Hematopoietic multipotent progenitor cell (in vitro differentiated cells): ENCODE measurements at regions not wholly inside any gene's neighbourhood (a gene's known extent, or its start where the extent isn't known, plus 50 kb on each side); places are given as distances from the start of the nearest gene placed in this dataset.

Experiments
- DNase-seq, 3 donors: peaks; one replicate each; pipeline ENCODE4 v3.0.0-alpha.2; 2011 to 2015; ENCODE audit warnings: low read depth in 2 of 3, low spot score in 2 of 3

DNA sequence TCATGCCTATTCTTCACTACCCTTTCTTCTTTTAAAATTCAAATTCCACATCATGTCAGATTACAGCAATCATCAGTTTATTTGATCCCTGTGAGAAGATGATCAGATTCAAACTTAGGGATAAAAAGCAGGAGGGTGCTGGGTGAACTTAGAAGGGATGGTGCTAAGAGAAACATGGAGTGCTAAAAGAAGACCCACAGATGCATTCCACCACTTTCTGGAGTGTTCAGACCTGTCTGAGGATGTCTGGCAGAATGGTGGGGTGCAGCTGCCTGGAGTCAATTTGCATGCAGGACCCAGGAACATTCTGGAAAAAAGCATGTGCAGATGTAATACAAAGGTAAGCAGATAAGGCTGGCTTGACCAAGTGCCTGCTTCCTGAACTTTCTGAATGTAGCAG is 372.9 kb upstream of the RUNX1 start:
- no peak for DNase-seq

DNA sequence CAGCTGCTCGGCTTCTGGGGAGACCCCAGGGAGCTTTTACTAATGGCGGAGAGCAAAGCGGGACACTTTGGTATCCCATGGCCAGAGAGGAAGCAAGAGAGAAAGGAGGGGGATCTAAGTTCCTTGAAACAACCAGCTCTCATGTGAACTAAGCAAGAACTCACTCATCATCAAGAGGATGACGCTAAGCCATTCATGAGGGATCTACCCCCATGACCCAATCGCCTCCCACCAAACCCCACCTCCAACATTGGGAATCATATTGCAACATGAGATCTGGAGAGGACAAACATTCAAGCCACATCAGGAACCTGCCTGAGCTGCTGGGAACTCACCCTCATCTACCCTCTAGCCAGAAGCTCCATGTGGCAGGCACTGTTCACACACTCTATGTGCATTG is 372.1 kb upstream of the RUNX1 start:
- no peak for DNase-seq

DNA sequence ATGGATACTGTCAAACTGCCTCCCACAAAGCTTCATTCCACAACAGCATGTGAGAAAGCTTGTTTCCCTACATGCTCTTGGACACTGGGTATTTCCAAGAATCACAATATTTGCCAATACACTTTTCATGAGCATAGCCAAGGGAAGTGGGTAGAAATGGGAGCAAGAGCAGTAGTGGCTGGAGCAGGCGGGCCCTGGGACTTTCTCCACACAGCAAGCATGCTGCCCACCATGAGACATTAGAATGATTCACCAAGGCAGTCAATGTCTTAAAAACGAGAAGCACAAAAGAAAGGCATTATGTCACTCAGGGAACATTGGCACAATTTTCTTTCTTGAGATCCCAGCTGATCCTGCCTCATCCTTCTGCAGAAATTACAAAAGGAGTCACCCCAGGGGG is 371.6 kb upstream of the RUNX1 start:
- DNase-seq: no peak

DNA sequence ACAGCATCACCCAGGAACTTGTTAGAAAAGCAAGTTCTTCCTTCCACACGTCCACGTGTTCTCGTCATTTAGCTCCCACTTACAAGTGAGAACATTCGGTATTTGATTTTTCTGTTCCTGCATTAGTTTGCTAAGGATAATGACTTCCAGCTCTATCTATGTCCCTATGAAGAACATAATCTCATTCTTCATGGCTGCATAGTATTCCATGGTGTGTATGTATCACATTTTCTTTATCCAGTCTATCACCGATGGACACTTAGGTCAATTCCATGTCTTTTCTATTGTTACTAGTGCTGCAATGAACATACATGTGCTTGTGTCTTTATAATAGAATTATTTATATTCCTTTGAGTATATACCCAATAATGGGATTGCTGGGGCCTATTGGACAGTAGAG is 368.7 kb upstream of the RUNX1 start:
- DNase-seq: no peak

DNA sequence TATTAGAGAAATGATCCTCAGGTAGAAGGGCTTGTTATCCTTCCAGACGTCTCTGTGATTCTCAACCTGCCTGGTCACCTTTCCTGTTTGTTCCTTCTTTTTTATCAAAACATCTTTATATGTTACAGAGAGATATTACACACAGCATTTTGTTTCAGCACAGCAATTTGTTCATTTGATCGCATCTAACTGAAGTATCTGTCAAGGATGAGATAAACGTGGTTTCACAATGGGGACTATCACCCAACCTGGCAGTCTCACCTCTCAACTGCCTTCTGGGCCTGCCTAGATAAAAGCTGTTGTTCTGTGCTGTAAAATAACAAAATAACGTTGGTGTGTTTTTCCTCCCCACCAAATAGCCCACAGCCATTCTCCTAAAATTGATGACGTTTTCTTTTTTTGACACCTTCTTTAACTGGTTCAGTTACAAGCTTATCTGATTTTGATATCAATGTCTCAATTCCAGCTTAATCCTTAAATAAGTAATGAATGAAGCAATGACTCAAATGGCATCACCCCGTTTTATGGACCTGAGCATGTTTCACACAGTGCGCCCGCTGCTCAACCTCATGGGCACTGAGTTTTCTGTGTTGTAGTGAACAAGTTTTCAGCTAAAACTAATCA is 367.9 kb upstream of the RUNX1 start:
- DNase-seq: no peak

DNA sequence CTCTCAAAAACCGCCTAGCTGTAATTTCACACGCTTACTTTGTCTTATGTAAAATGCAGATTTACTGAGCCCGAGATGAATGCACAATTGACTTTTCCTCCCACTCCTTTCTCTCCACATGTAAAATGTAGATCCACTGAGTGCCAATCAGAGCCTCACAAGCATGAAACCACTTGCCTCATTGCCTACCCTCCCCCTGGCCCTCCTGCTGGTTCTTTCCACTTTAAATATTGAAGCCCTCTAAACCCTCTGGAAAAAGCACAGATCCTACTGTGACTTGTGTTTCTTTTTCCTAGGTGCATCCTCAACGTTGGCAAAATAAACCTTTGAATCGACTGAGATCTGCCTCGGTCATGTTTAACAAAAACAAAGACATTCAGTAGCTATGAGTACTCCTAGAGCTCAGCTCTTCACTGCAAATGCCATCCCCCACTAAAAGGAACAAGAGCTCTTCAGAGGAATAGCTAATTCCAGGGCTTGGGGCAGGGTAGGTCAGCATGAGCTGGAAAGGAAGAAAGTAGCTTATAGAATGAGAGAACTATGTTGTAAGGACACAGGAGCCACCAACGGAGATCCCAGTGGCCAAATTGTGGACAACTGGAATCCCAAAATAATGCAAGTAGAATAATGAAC is 365.5 kb upstream of the RUNX1 start:
- DNase-seq: no peak

DNA sequence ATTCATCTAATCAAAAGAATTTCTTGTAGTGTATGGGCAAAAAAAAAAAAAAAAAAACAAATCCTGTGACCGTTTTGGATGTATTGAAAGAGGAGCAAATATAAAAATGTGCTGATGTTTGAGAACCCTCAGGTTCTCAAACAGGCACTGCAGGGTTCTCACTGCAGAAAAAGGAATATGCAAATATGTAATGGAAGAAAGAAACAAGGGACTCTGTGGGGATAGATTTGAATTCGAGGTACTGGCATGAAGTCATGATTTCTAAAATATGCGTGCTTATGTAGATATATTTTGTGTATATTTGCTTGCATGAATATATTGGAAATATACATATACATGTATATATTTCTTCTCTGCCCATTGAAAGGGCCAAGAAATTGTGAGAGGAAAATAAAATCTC is 365.0 kb upstream of the RUNX1 start:
- no peak for DNase-seq

DNA sequence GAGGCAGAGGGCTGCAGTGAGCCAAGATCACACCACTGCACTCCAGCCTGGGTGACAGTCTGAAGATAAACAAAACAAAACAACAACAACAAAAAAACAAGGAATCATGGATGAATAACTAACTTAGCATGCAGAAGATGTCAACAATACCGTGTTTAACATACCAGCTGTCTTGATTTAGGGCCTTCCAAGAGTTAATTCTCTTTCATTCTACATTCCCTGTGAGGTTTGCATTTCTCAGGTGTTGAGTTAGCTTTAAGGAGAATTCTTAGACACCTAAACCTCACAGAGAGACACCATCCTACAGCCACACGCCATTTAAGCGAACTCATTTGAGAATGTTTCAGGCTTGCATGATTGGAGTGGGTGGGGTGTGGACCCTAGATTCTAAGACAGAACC is 363.1 kb upstream of the RUNX1 start:
- no peak for DNase-seq

DNA sequence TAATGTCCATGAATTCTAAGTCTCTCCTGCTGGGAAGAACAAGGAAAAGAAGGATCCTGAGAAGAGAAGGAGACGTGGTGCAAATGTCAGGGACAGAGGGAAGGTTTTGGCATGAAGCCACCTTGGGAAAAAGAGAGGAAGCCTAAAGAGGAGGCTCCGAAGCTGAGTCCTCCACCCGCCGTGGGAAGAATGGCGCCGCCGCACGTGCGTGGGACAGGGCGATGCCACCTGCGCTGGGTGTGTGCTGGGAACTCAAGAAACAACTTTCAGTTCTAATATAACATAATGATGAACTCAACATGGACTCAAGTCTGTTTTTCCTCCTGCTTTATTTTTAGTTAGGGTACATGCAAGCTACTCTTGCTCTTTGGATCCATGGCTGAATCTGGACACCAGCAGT is 362.3 kb upstream of the RUNX1 start:
- DNase-seq: no peak

DNA sequence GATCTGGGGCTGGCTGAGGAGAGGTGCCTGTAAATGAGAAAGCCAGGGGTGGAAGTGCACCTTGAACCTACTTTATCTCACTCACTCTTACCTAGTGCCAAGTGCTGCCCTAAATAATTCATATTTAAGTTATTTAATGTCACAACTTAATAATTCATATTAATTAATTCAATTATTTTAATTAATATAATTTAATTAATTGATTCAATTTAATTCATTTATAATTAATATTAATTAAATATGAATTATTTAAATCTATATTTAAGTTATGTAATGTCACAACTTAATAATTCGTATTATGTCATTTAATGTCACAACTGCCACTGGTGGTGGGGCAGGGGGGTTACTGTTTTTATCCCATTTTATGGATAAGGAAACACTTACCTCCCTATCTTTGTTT is 361.6 kb upstream of the RUNX1 start:
- no peak for DNase-seq

DNA sequence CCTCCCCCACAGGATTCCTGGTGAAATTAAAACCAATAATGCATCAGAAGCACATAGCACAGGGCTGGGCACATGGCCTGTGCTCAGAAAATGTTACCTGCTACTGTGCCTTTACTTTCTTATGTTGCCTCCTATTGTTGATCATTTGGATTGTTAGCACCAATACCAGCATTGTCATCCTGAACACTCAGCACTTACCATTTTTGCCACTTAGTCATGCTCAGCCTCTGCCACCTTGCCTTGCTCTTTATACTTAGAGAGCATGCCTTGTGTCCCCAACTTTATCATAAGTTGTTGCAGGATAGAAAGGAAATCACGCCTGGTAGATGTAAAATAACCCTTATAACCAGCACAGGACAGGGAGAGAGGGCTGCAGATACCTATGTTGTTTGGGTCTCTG is 361.0 kb upstream of the RUNX1 start:
- no peak for DNase-seq

DNA sequence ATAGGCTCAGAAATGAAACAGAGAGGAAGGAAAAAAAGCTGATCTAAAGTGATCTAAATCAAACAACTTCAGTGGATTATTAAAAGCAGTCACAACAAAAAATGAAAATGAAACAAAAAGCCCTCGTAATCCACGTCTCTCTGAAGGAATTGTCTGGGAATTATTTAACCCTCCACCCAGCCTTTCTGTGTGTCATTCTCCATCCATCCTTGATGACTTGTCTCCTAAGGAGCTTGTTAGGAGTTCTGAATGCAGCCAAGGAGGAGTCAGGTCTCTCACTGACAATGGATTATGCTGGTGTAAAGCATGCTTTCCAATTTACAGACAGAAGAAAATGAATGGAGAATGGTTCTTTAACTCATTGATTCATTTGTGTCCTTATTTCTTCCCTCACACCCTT is 359.3 kb upstream of the RUNX1 start:
- DNase-seq: no peak

DNA sequence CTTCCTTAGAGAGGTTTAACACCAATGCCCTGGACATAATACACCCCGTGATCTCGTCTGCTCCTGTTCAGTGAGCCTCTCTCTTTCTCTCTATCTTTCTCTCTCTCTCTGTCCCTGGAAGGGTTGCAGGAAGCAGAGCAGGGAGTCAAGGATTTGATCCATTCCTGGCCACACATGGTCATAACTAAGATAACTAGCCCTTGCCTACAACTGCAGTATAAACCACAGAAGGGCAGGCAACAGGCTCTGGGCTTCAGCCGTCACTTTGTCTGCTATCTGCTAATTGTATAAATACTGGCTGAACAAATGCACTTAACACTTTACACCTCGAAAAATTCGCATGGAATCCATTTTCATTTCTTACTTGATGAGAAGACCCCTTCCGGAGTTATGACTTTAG is 357.5 kb upstream of the RUNX1 start:
- DNase-seq: no peak

DNA sequence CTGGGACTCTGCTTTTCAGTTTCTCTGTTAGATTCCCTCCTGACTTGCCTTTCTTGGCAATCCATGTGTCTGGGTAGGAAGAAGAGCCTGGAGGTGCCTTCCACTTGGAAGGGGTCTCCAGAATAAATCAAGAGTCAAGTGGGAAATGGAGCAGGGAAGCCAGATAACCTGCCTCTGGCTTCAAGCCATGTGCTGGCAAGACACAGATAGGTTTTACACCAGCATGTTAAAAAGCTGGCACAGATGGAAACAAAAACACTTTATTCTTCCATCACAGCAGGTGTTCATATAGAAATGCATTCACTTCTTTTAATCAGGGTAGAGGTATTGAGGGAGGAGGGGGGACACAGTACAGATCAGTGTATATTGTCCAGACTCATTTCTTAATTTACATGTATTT is 356.9 kb upstream of the RUNX1 start:
- DNase-seq: no peak

DNA sequence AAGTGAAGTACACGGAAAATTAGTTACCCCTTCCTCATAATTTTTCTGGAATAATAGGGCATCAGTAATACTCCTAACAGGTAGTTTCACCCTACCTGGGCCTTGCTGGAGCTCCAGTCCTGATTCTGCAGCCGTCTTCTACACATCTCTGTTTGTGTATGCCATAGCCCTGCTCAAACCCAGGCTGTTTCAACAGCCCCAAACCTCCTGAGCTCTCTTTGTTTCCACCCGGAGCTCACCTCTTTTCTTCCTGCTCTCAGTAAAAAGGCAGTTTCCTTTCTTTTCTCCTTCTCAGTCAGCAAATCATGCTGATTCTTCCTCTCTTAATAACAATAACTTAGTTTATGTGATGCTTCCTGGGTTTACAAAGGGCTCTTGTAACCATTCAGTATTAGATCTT is 355.1 kb upstream of the RUNX1 start:
- DNase-seq: no peak

DNA sequence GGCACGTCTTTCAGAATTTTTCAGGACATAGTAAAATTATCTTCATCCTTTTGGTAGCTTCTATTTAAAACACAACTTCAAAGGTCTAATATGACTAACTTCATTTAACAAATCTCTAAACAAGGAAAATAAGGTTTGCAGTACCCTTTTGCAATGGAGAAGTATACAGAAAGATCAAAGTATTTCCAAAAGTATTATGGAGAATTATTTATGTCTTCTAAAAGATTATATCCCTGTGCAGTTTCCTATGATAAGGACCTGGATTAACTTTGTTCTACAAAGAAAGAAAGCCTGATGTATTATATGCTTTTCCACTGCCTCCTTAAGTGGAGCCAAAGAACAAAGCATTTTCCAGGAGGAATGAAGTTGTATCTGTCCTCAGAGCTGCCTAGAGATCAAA is 353.0 kb upstream of the RUNX1 start:
- no peak for DNase-seq

DNA sequence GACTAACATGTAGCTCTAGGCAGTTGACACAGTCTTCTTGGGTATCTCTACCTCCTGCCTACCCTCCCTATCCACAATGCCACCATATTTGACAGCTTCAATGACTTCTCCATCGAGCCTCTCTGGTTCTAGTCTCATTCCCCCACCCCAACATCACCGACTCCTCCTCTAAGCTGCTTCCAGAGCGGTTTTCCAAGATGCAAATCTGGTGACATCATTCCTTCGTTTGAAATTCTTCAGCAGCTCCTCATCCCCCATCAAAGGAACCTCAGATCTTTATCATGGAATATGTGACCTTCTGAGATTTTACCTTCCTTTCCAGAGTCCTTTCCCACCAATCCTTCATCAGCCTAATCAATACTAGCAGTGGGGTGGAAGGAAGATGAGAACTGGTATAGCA is 352.4 kb upstream of the RUNX1 start:
- no peak for DNase-seq

DNA sequence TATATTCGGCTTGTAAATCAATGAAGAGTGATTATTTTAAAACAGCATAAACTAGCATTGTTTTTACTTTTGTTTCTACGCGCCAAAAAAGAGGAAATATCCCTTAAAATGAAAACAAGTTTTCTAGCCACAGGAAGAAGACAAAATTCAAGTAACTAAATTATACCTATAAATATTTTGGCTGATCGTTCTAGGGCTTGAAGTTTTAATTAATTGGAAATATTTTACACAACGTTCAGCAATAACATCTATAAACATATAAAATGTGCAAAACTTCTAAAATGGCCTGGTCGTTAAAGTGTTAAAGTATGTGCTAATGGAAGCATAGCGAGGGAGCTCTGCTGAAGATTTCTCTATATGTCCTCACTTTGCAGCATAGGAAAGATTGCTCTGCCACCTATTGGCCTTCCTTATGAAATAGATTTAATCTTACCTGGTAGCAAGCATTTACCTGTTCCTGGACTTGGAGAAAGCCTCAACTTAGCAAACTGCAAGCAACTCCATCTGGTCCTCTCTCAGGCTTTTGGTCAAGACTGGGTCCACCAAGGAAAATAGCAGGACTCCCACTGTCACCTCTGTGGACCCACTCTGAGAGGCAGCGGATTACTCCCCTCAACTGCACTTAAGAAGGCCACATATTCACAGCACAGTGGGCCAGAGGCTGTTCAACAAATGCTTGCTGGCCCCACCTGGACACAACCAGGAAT is 351.3 kb upstream of the RUNX1 start:
- peak; percentile 30 to 81 (median 69) for DNase-seq

DNA sequence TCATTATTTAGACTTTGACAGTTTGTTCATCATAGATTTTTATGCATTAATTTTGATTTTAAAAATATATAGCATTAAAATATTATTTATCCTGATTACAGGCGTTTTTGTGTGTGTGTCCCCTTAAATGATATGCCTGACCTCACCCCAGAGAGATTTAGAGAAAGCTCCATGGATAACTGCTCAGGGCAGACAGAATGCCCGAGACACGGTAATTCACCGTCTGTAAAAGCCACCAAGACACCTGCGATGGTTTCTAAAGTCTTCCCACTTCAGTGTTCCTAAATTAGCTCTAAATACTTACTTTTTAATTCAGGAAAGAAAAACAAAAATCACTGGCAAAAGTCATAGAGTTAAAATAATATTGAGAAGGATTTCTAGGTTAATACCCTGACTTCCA is 350.6 kb upstream of the RUNX1 start:
- DNase-seq: no peak

DNA sequence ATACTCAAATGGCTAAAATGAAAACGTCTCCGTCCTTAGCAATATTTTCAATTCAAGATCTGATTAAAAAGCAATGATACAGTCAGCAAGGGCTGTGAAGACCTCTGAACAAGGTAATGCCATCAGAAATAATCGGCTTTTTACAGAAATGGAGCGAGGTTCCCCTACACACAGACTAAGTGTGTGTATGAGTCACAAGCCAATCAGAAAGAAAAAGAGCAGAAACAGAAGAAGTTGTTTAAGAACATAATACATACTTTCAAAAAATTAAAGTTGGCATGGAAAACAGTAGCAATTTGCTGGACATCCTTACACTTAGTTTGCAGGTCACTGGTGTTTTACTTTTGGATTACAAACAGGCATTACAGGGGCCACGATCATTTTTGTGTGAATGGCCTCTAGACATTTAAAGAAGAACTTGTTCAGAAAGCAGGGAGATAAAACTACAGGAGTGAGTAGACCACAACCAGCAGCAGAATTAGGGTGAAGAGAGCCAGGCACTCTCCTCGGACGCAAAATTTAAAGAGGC is 350.0 kb upstream of the RUNX1 start:
- no peak for DNase-seq

DNA sequence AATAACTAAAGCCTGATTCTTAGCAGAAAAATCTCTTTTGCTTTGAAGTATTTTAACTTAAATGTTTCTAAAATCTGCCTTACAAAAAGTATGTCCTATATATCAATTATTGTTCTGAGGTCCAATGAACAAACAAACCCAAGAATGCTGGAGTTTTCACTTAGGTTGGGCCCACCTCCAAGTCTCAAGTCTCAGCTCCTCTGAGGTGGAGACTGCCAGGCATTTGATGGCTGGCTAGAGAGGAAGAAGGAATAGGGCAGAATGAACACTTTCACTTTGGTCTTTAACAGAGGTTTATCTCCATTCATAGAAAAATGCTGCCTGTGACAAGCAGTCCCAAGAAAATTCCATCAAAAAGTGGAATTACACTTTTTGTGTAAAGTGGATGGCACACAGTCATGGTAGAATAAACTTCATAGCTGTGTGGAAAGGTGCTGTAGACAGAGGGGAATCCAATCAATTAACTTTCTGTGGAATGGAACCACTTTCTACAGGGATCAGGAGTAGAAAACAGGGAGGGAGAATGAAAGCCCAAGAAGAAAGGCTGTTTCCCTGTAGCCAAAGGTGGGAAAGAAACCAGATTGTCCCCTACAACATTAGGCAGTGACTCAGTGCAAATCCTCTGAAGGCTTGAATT is 349.4 kb upstream of the RUNX1 start:
- DNase-seq: peak in 1 of 3 donors; percentile 19

DNA sequence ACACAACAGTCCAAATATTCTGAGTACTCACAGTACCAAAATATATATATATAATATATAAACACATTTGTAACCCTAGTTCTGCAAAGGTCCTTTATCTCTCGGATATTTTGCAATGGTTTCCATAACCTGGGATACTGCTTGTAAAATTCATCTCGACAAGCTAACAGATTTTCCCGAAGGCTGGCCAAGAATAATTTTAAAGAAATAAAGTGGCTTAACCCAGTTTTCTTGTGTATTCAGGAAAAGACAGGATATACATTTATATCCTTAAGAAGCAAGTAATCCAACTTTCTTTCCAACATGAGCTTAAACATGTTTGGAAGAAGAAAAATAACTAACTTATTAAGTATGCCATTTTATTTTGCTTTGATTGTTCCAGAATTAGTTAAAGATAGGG is 348.7 kb upstream of the RUNX1 start:
- no peak for DNase-seq
